ENCODE measurements at regions not wholly inside any gene's neighbourhood (a gene's known extent, or its start where the extent isn't known, plus 50 kb on each side); places are given as distances from the start of the nearest gene placed in this dataset.

DNA sequence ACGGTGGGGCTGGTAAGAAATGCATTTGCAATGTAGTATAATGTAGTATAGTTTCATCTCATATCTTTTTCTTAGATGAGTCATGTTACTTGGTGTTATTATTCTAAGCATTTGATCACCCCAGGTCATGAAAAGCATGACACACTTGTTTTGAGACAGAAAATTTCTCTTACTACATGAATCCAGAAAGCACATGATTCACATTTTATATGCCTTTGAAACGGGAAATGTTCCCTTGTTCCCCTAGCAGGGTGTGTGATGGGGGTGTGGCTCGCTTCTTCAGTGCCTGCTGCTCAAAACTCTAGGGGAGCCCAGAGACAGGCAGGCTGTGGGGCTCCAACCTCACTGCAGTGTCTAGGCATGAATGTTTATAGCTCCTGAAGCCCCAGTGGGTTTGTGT lies 116.0 kb upstream of the RAB27B start:
- TF ChIP-seq, protein P1, sequence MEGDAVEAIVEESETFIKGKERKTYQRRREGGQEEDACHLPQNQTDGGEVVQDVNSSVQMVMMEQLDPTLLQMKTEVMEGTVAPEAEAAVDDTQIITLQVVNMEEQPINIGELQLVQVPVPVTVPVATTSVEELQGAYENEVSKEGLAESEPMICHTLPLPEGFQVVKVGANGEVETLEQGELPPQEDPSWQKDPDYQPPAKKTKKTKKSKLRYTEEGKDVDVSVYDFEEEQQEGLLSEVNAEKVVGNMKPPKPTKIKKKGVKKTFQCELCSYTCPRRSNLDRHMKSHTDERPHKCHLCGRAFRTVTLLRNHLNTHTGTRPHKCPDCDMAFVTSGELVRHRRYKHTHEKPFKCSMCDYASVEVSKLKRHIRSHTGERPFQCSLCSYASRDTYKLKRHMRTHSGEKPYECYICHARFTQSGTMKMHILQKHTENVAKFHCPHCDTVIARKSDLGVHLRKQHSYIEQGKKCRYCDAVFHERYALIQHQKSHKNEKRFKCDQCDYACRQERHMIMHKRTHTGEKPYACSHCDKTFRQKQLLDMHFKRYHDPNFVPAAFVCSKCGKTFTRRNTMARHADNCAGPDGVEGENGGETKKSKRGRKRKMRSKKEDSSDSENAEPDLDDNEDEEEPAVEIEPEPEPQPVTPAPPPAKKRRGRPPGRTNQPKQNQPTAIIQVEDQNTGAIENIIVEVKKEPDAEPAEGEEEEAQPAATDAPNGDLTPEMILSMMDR (IDR thresholded peaks at IDR 0.05), result no peak
- no peaks in the 10 kb centered on the region for H3K36me3 ChIP-seq
- H3K27ac ChIP-seq, result no peak overlapping the region
- no peak for DNase-seq (ENCODE audit: low spot score)
- no peak overlapping the region for H3K4me3 ChIP-seq
- H3K9me3 ChIP-seq, result no peaks in the 10 kb centered on the region
- H3K4me1 ChIP-seq, result no peaks in the 10 kb centered on the region
- no peaks in the 10 kb centered on the region for H3K27me3 ChIP-seq

DNA sequence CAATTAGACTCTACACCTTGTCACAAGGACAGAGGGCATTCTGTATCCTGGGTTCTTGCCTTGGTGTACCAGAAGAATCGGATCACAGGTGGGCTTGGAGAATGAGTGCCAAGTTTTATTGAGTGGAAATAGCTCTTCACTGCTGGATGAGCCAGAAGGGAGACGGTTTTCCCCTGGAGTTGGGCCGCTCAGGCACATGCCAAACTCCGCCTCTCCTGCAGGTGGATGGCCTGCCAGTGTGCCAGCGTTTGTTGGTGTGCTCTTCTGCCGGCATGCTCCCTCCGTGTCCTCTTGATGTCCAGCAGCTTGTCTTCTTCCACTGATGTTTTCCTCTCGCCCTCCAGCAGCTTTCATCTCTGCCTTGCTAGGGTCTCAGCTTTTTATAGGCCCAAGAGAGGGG lies 115.5 kb upstream of the RAB27B start:
- no peaks in the 10 kb centered on the region for H3K27me3 ChIP-seq
- no peaks in the 10 kb centered on the region for H3K36me3 ChIP-seq
- TF ChIP-seq, protein P1 (IDR thresholded peaks at IDR 0.05), result no peak
- no peaks in the 10 kb centered on the region for H3K4me1 ChIP-seq
- no peak overlapping the region for H3K4me3 ChIP-seq
- H3K27ac ChIP-seq, result no peak overlapping the region
- DNase-seq (ENCODE audit: low spot score), result no peak
- no peaks in the 10 kb centered on the region for H3K9me3 ChIP-seq

DNA sequence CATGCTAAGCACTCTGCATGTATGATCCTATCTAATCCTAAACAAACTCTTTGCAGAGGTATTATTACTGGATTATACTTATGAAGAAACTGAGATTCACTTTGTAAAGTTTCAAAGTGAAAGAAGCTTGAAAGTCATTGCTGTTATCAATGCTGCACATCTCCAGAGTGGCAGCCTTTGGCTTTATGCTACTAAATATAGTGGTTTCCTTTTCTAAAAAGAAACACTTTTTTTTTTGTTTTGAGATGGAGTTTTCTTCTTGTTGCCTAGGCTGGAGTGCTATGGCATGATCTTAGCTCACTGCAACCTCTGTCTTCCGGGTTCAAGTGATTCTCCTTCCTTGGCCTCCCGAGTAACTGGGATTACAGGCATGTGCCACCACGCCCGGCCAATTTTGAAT lies 114.9 kb upstream of the RAB27B start:
- no peak overlapping the region for H3K4me3 ChIP-seq
- no peaks in the 10 kb centered on the region for H3K27me3 ChIP-seq
- no peak overlapping the region for H3K27ac ChIP-seq
- TF ChIP-seq, protein P1 (IDR thresholded peaks at IDR 0.05), result no peak
- no peaks in the 10 kb centered on the region for H3K9me3 ChIP-seq
- no peak for DNase-seq (ENCODE audit: low spot score)
- no peaks in the 10 kb centered on the region for H3K36me3 ChIP-seq
- H3K4me1 ChIP-seq, result no peaks in the 10 kb centered on the region

DNA sequence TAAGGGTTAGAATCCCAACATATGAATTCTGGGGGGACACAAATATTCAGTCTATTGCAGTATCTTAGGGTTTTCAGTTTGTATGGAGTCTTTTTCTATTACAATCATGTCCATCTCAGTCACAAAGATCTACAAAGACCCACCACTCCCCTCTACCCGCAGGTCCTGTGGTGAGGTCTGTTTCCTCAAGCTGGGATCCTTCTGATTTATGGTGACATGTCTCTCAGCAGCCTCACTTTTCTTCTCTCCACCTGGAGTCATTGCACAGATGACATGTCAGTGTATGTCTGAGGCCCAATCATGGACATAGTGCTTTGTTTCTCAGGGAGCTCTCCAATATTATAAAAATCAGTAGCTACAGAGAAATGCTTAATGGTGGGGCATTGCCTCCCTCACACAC lies 113.4 kb upstream of the RAB27B start:
- H3K4me1 ChIP-seq, result no peaks in the 10 kb centered on the region
- DNase-seq (ENCODE audit: low spot score), result no peak
- no peaks in the 10 kb centered on the region for H3K9me3 ChIP-seq
- no peaks in the 10 kb centered on the region for H3K27me3 ChIP-seq
- TF ChIP-seq, protein P1 (IDR thresholded peaks at IDR 0.05), result no peak
- H3K36me3 ChIP-seq, result no peaks in the 10 kb centered on the region
- H3K27ac ChIP-seq, result no peak overlapping the region
- H3K4me3 ChIP-seq, result no peak overlapping the region

DNA sequence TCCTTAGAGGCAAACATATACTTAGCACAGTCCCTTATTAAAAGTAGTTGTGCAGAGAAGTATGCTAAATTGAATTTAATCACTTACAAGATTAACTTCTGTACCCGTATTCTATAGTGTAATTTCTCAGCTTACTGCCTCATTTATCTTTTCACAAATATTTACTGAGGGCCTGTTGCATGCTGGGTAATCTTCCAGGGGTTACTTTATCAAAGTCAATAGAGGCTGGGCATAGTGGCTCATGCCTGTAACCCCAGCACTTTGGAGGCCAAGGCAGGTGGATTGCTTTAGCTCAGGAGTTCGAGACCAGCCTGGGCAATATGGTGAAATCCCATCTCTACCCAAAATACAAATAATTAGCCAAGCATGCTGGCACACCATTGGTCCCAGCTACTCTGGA lies 111.7 kb upstream of the RAB27B start:
- H3K36me3 ChIP-seq, result no peaks in the 10 kb centered on the region
- no peaks in the 10 kb centered on the region for H3K4me1 ChIP-seq
- no peaks in the 10 kb centered on the region for H3K9me3 ChIP-seq
- H3K27me3 ChIP-seq, result no peaks in the 10 kb centered on the region
- TF ChIP-seq, protein P1 (IDR thresholded peaks at IDR 0.05), result no peak
- H3K27ac ChIP-seq, result no peak overlapping the region
- DNase-seq (ENCODE audit: low spot score), result no peak
- H3K4me3 ChIP-seq, result no peak overlapping the region

DNA sequence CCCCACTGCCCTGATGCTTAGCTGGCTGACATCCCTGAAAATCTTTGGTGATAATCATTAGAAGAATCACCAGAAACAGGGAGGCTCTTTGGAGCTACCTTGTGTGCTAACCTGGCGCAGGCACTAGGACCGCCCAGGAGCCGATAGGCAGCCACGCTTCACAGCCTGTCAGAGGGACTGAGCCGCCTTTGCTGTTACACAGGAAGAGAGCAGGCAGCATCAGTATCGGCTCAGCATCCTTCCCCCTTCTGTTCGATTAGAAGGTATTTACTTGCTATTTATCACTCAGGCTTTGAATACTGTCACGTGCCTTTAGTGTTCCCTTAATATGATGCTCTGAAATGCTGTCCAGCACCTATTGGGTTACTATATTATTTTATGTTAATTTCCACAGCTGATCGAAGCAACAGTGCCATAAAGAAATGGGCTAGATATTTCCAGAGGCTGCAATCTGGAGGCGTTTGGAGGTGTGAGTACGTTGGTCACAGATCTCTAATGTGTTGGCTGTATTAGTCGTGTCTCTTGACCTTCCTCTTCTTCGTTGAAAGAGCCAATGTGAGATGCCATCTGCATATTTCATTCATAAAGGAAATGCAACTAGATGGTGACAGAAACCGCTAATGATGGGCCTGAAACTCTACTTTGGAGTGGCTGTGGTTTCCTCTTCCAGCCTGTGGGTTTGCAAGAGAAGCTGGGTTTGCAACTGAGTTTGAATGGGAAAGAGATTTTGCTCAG lies 110.4 kb upstream of the RAB27B start:
- Histone ChIP-seq H3K9me3 (no peaks in the 10 kb centered on the region), H3K36me3 (no peaks in the 10 kb centered on the region), H3K27ac (no peak overlapping the region), H3K4me3 (no peak overlapping the region), H3K4me1 (no peaks in the 10 kb centered on the region), H3K27me3 (no peaks in the 10 kb centered on the region)
- no peak for DNase-seq (ENCODE audit: low spot score)
- TF ChIP-seq, protein P1 (IDR thresholded peaks at IDR 0.05), result no peak

Measured in right atrium auricular region (tissue), 2 donors.